Thoracic aorta (tissue), 2 donors: ENCODE measurements at regions not wholly inside any gene's neighbourhood (a gene's known extent, or its start where the extent isn't known, plus 50 kb on each side); places are given as distances from the start of the nearest gene placed in this dataset.

Experiments used
- ATAC-seq: fragments of 150-250 bp; one replicate; pipeline ENCODE4 v1.8.0; 2017; ENCODE audit warnings: low read depth; ENCODE audit not compliant: insufficient number of reproducible peaks, low FRiP score
- DNase-seq: peaks from one replicate; pipeline ENCODE4 v3.0.0-alpha.2; 2020; ENCODE audit warnings: low spot score
- H3K27ac ChIP-seq, 2 donors: fragments of 200-600 bp; sonication (generic); 1 replicate in 1 of 2; 2 replicates in 1 of 2; pipeline ENCODE4 v1.5.1; 2016; ENCODE audit warnings: mild to moderate bottlenecking in 2 of 2, moderate library complexity in 2 of 2
- H3K27me3 ChIP-seq: fragments of 200-600 bp; sonication (generic); replicated peaks from 2 replicates; pipeline ENCODE4 v1.6.0; 2016; ENCODE audit warnings: mild to moderate bottlenecking; ENCODE audit not compliant: insufficient read depth
- H3K36me3 ChIP-seq: fragments of 200-600 bp; sonication (generic); one replicate; pipeline ENCODE4 v1.5.1; 2016
- H3K4me1 ChIP-seq, 2 donors: fragments of 200-600 bp; sonication (generic); 1 replicate in 1 of 2; 2 replicates in 1 of 2; pipeline versions ENCODE4 v1.5.1 to v1.6.0; 2016; ENCODE audit warnings: low read depth in 2 of 2, mild to moderate bottlenecking in 1 of 2; ENCODE audit not compliant: control insufficient read depth in 1 of 2
- H3K4me3 ChIP-seq: fragments of 200-600 bp; sonication (generic); 2 replicates; pipeline ENCODE4 v1.5.1; 2016; ENCODE audit warnings: mild to moderate bottlenecking
- H3K9me3 ChIP-seq: fragments of 200-600 bp; sonication (generic); 2 replicates; pipeline ENCODE4 v1.5.1; 2016
- CTCF ChIP-seq: fragments of 200-600 bp; sonication (generic); IDR thresholded peaks from one replicate; pipeline ENCODE4 v1.5.1; 2019; ENCODE audit warnings: antibody characterized with exemption

- Histone ChIP-seq H3K9me3 (peaks cover 4% of the 10 kb centered on the region), H3K4me1 (no peaks in the 10 kb centered on the region), H3K27ac (no peak overlapping the region), H3K36me3 (no peaks in the 10 kb centered on the region), H3K27me3 (no peaks in the 10 kb centered on the region), H3K4me3 (no peak overlapping the region)
- no peak for TF ChIP-seq CTCF
- no peak for ATAC-seq
- DNase-seq, result no peak
Observed at GRCh38 chr10:121240011-121240410, 358.2 kb downstream of the FGFR2 start.

GRCh38 chr10:121240556-121240955, 357.7 kb downstream of the FGFR2 start:
- Histone ChIP-seq H3K4me1 (no peaks in the 10 kb centered on the region), H3K27ac (no peak overlapping the region), H3K27me3 (no peaks in the 10 kb centered on the region), H3K9me3 (peaks cover 4% of the 10 kb centered on the region), H3K36me3 (no peaks in the 10 kb centered on the region), H3K4me3 (no peak overlapping the region)
- ATAC-seq, result no peak
- DNase-seq, result no peak
- no peak for TF ChIP-seq CTCF

- no peak overlapping the region for H3K27ac ChIP-seq
- H3K9me3 ChIP-seq, result peaks cover 4% of the 10 kb centered on the region
- H3K4me3 ChIP-seq, result no peak overlapping the region
- H3K27me3 ChIP-seq, result no peaks in the 10 kb centered on the region
- no peak for DNase-seq
- H3K36me3 ChIP-seq, result no peaks in the 10 kb centered on the region
- TF ChIP-seq CTCF, result no peak
- no peaks in the 10 kb centered on the region for H3K4me1 ChIP-seq
- ATAC-seq, result no peak
Observed at GRCh38 chr10:121241337-121241736, 356.9 kb downstream of the FGFR2 start.

- DNase-seq (no peak), ATAC-seq (no peak)
- no peak for TF ChIP-seq CTCF
- H3K4me1 ChIP-seq, result no peaks in the 10 kb centered on the region
- H3K4me3 ChIP-seq, result no peak overlapping the region
- H3K36me3 ChIP-seq, result no peaks in the 10 kb centered on the region
- no peak overlapping the region for H3K27ac ChIP-seq
- no peaks in the 10 kb centered on the region for H3K27me3 ChIP-seq
- no peaks in the 10 kb centered on the region for H3K9me3 ChIP-seq
Observed at GRCh38 chr10:121242741-121243608, 355.3 kb downstream of the FGFR2 start.

- no peak for TF ChIP-seq CTCF
- ATAC-seq (no peak), DNase-seq (no peak)
- Histone ChIP-seq H3K4me1 (no peaks in the 10 kb centered on the region), H3K27me3 (no peaks in the 10 kb centered on the region), H3K36me3 (no peaks in the 10 kb centered on the region), H3K27ac (no peak overlapping the region), H3K9me3 (no peaks in the 10 kb centered on the region), H3K4me3 (no peak overlapping the region)
Observed at GRCh38 chr10:121243609-121244241, 354.5 kb downstream of the FGFR2 start.
